HCEC 1CT (cell line): ENCODE measurements at regions not wholly inside any gene's neighbourhood (a gene's known extent, or its start where the extent isn't known, plus 50 kb on each side); places are given as distances from the start of the nearest gene placed in this dataset.

Experiments
- DNase-seq: peaks from one replicate; pipeline ENCODE4 v3.0.0-alpha.2; 2017

DNA sequence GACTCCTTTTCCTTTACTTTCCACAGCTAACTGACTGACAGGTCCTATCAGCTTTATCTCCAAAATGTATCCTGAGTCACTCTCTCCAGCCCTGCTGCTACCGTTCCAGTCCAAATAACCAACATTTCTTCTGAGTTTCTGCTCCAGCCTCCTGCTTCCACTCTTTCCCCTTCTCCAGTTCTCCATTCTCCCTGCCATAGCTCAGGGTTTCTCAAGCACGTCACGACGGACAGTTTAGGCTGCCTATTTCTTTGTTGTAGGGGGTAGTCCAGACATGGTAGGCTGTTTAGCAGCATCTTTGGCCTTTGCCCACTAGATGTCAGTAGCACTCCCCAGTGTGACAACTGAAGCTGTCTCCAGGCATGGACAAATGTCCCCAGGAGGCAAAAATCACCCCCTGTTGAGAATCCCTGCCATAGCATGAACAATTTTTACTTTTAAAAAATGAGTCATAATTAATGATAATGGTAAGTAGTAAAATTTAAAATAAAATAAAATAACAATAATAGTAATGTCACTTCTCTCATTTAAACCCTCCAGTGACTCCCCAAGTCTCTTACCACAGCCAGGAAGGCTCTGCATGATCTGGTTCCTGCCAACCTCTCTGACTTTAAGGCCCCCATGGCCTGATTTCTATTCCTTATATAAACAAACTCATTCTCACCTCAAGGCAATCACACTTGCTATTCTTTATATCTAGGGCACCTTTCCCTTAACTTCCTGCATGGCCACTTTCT is 105.4 kb upstream of the FER start:
- peak; percentile 68 for DNase-seq

DNA sequence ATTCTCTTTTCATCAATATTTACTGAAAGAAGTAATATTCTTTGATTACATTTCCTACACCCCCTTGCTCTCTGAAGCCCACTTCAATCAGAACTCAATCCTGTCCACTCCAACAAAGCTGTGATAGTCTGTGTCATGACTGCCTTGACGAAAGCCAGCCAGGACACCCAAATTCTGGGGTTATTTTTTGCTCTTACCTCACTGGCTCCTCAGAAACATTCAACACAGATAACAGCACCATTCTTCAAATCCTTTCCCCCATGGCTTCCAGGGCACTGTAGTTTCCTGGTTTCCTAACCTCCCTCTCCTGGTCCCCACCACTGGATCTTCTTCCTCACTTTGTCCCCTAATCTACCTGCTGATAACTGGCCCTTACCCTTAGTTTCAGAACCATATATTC is 106.1 kb upstream of the FER start:
- no peak for DNase-seq

DNA sequence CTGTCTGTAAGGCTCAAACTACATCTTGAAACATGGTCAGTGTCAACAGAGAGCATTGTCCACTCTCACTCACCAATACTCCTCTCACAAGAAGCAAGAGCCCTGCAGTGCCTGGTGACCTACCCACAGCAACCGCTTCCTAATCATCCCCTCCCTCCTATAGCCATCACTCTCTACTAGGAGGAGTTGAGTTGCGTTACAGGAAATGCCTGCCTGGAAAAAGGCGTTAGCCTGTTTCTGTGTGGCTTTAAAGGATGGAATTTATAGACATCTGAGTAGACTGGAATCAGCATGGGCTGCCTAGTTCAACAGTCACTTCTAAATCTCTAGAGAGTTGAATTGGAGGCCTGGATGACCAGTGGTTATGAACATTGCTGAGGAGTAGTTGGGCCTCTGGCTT is 108.3 kb upstream of the FER start:
- no peak for DNase-seq

DNA sequence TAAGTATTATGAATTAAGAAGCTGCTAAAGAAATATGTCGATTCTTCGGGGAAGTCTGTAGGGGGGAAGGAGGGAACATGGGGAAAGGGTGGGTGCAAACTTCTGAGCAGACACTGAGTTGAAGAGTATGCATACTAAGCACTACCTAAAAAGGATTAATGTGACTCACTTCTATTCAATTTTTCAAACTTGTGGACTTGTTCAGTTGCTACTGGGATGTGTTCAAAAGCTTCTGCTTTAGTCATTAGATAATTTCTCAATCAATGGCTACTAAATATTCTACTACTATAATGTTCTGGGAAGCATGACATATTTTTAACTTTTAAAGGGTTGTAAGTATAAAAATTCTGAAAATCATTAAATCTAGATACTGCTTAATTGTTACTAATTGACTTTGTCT is 109.7 kb upstream of the FER start:
- peak; percentile 37 for DNase-seq

DNA sequence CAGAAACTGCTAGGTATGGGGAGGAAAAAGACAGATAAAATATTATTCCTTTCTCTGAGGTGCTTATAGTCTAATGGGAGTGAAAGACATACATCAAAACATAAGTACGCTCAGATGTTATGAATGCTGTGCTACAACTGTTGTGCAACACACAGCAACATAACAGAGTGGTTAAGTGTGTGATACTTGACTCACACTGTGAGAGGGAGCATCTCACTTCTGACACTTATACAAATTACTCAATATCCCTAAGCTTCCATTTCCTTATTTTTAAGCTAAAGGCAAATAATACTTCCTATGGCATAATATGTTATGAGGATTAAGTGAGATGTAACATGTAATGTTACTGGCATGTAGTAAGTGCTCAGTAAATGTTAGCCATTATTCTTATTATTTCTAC is 110.6 kb upstream of the FER start:
- peak; percentile 86 for DNase-seq

DNA sequence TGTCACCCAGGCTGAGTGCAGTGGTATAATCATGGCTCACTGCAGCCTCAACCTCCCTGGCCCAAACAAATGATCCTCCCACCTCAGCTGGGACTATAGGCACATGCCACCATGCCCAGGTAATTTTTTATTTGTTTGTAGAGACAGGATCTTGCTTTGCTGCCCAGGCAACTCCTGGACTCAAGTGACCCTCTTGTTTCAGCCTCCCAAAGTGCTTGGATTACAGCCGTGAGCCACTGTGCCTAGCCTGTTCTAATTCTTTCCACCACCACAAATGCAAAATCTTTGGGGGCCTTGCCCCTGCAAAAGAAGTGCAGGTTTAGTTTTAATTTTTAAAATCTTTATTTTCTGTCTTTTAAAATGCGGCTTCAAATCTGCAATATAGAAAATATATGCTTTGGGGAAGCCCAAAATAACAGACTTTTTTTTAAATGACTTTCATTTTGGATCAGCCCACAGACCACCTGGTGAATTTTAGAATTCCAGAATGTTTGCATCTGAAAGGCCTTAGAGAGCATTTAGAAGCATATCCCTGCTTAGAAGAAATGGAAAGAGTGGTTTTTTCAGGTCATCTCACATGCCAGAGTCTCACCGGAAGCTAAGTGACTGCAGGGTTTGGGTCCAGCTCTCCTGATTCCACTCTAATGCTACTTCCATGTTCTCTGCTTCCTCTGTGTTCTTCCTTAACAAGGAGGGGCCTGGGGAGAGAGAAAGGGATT is 111.4 kb upstream of the FER start:
- no peak for DNase-seq

DNA sequence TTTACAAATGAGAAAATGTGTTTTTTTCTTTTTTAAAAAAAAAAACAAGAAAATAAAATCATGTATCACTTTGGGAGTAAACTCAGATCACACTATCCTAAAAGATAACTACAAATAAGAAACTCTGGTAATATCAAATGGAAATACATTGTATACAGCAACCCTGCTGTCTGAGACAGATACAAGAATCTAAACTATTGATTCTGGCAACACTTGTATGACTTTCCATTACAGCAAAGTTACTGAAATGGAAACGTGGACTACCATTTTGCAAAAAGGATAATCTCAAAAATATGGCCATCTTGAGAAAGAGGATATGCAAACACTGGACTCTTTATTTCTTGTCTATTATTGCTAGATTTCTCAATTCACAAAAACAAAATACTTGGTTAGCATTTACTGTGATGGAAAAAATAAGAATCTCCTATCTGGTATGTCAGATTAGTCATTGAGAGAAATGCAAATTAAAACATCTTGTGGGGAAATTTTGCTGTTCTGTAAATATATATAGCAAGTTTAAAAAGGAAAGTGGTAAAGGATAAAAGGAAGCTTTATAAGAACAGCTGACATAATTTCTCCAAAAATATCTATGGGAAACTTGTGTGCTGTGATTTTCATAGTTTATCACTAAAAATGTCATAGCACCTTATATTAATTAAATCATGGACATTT is 112.9 kb upstream of the FER start:
- DNase-seq = no peak

DNA sequence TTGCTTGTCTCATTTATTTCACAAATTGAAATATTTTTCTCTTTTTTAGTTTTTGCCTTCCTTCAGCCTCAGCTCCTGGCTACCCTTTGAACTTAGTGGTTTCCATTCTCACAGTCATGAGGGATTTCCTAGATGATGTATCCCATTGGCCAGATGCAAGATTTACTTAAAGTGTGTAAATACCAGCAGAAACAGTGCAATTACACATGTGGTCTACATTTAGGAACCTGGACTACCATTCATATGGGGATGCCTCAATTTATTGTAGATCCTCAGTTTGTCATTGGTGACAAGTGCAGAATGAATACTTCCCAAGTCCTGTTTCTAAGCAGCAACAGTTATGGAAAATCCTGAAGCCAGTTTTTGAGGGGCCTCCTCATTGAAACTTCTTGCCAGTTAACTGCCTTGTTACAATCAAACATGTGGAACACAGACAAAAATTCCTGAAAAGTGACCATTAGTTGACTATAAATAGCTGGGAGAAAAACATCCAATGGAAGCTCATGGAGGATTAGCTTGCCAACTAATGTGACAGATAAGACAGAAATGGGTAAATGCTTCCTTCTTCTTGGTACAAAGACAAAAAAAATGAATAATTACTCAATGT is 113.6 kb upstream of the FER start:
- DNase-seq = peak; percentile 37

DNA sequence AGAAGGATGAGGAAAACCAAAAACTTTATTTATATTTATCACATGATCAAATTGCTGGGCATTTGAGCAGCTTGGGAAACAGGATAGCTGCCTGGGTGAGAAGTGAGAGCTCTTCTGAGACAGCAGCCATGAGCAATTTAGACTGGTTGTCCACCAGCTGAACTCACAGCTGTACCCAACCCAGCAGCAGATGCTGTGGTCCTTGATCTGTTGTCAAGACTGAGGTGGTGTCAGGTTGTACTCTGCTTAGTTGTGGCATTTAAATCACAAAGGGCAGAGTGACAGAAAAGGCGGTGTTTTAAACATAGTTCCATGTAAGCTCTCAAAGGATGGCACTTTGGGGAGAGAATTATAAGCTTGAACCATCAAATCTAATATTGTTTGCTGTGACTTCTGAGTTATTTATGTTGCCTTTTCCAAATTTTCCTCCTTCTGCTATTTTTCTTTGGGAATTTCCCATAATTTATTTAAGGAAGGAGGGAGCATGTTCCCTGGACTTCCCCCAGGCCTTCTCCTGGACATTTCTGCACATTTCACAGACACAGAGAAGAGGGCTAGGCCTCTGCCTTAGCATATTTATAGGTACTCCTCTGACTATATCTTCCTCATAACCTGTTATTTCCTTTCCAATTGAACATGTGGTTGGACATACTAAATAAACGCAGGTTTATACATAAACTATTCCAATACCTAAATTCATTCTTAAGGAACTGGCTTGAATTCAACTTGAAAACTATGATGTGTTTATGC is 117.7 kb upstream of the FER start:
- no peak for DNase-seq

DNA sequence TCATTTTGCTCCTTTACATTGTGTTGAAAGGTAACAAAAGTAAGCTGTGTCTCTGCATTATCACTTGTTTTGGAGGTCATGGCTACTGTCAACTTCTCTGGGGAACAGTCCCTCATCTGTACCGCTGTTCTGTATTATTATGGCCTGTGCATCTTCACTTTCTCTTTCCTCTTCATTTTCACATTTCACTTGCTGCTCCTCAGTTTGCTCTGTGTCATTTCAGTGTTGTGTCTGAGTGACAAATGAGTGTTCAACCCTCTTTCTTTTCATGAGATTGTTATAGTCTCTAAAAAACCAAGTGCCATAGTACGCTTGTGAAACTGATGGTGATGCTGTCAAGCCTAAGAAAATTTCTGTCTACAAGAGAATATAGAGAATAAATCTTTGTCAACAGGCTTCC is 122.0 kb upstream of the FER start:
- DNase-seq = no peak

DNA sequence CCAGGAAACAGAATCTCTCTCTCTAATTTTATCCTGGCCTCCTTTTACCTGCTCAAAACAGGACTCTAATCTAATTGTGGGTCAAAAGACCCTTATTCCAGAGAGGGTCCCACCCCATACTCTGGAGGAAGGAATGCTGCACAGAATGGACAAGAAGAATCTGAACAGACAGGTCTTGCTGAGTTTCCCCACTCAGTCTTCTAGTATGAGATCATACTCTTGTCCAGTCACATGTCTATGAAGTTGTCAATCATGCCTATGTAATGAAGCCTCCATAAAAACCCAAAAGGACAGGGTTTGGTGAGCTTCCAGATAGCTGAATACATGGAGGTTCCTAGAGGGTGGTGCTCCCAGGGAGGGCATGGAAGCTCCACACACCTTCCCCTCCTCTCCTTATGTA is 123.9 kb upstream of the FER start:
- DNase-seq = no peak

DNA sequence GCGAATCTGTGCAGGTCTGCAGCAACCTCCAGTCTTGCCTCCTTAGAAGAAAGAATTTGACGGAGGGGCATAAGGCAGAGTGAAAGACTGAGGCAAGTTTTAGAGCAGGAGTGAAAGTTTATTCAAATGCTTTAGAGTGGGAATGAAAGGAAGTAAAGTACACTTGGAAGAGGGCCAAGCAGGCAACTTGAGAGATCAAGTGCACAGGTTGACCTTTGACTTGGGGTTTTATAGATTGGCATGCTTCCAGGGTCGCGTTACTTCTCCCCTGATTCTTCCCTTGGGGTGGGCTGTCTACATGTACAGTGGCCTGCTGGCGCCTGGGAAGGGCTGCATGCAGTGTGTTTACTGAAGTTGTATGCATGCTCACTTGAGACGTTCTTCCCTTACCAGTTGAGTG is 127.2 kb upstream of the FER start:
- no peak for DNase-seq

DNA sequence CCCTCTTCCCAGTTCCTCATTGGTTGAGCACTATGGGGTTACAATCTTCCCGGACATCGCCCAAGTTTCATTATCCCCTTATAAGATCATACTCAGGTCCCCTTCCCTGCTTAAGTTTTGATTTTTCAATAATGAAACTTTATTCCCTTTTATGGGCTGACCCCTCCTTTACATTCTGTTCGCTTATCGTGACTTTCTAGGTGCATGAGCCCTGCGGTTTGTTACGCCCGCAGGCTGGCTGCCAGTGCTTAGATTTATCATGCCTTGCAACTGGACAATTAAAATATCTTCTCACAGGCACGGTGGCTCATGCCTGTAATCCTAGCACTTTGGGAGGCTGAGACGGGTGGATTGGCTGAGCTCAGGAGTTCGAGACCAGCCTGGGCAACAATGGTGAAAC is 127.9 kb upstream of the FER start:
- no peak for DNase-seq

DNA sequence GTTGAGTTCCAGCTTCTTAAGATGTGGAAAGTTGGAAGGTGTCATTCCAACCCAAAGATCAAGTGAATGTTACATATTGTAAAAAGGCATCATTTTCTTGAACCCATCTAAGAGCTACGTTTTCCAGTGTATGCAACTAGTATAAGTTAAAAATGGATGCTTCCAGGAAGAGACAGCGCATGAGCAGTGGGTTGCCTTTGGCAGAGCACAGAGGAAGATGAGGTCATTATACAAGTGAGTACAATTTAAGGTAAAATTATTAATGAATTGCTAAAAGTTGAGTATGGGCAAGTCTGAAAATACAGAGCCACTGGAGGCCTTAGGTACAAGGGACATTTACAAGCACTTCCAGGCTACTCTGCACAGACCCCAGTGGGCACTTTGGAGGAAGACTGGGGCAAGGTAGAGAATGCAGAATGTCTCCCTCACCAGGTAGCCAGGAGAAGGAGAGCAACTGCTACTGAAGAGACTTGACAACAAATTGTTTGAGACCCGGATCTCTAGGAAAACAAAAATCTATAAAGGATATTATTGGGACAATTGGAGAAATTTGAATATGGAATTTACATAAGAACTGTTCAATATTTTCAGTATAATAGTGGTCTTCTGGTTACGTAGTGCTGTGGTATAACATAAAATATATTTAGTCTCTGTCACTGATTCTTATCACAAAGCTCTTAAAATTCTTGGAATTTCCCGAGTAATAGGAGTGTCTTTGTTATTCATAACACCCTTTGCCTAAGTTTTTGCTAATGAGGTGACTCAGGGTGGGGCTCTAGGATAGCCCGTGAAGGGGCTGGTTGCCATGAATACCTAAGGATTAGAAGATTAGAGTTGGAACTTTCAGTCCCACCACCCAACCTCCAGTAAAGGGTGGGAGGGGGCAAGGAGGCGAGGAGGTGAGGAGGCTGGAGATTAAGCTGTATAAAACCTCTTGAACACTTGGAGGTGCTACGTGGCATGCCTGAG is 129.9 kb upstream of the FER start:
- DNase-seq = no peak

DNA sequence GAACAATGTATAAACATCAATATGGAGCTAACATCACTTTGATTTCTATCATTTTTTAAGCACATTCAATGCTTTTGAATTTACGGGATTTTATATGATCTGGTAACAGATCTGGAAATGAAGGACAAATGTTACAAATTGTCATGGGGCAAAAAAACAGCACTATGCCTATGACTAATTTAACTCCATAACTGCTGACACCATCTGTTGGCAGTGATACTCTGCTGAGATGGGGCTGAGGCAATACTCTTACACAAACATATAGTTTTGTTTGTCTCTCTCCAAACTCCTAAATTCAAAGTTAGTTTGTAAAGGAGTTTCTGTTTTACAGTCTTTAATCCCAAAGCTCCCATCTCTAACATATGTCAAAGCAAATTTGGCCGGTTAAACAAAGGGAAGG is 132.5 kb upstream of the FER start:
- peak; percentile 52 for DNase-seq

DNA sequence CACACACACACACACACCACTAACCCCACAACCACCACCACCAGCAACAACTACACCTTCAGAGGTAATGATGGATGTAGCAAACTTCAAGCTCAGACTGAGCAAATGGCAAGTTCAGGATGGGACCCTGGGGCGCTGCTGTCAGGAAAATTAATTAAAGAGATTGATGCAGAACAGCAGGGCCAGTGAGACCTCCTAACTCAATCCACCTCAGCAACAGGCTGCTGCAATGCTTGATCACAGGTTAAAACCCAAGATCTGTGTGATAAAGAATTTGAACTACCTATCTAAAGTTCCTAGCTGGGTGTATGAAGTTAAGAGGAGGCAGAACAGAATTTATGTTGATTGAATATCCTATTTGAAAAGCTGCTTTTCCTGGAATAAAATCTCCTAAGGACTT is 140.3 kb upstream of the FER start:
- no peak for DNase-seq

DNA sequence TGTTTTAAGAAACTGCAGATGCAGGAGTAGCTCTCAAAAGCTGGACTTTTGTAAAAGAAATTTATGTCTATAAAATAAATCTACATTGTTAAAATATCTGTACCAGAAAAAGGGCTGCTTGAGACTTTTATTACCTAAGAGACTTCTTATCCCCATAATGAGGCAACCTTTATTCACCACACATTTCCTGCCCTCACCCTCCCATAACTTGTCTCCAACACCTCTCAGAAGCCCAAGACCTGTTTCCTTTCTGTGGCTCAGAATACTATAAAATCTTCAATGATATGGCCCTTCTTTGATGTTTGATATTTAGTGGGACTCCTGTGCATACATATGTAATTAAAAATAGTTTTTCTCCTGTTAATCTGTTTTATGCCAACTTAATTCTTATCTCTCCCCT is 141.5 kb upstream of the FER start:
- DNase-seq = no peak

DNA sequence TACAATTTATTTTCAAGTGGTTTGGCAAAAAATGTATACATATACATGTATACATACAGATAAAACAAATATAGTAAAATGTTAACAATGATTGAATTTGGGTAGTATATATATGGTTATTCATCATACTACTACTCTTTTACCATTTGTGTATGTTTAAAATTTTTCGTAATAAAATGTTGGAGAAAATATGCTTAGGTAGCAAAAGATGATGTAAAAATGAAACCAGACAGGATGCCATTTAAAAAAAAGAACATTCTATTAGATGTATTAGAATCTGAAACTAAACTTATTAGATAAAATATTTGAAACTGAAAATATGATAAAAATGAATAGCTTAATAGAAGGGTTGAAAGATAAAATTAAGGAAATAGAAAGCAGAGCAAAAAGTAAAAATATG is 144.9 kb upstream of the FER start:
- no peak for DNase-seq

DNA sequence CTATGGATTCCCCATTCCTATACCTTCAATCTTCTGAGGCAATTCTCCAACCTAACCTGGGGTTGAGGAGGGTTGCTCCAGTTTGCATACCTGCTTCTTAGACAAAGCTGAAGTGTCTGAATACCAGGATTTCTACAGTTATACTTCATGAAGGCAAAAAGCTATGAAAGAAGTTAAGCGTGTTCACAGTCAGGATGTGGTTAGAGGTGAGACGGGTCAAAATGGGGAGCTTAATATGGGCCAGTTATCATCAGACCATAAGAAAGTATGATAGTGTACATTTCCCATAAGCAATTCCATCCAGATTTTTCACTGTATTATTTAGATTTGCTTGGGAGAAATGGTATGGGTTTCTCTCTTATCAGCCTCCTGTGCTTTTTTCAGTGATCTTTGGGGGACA is 156.9 kb upstream of the FER start:
- no peak for DNase-seq

DNA sequence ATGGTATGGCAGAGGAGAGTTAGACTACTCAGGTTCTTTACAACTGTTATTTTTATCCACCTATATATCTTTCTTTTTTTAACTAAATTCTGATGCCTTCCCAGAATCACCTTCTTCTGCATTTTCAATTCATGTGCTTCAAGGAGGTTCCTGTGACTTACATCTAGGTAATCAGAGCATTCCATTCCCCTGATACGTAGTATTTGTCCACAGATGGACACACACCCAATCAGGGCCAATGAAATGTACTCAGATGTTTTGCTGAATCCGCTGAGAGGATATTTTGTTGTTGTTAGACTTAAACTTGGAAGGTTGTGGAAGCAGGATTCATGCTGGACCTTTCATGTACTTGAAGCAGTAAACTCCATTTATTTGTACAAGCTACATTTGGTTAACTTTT is 159.4 kb upstream of the FER start:
- DNase-seq = no peak

DNA sequence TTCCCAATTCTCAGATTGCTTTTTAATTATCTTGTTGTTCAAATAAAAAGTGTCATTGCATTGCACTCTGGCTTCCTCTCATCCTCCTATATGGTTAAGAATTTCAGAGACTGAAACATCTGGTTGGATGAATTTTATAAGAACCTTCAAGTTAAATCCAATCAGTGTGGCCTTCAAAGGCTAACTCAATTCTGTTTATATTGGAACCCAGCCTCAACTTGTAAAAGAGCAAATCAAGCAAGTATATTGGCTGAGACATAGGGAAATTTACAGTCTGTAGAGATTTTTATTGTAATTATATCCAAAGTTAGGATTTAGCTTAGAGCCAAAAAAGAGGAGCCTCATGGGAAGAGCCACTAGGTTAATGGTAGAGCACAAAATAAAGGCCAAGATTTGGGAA is 159.9 kb upstream of the FER start:
- no peak for DNase-seq

DNA sequence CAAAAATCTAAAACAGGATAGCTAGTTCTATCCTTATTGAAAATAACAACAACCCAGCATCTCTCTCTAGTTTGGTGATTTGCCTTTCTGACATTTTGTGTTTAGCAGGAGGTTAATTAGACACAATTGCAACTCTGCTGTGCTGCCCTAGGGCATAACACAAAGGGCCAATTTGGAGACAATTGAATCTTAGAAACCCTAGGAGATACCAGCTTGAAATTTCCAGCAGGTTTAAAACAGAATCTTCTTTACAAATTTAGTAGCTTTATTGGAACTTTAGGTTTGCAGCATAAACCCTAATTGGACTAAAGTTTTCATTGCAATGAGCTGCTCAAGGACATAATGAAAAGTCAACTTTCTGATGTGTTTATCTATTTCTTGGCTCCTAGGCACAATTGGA is 166.7 kb upstream of the FER start:
- DNase-seq = no peak
